ENCODE measurements at regions not wholly inside any gene's neighbourhood (a gene's known extent, or its start where the extent isn't known, plus 50 kb on each side); places are given as distances from the start of the nearest gene placed in this dataset.

DNA sequence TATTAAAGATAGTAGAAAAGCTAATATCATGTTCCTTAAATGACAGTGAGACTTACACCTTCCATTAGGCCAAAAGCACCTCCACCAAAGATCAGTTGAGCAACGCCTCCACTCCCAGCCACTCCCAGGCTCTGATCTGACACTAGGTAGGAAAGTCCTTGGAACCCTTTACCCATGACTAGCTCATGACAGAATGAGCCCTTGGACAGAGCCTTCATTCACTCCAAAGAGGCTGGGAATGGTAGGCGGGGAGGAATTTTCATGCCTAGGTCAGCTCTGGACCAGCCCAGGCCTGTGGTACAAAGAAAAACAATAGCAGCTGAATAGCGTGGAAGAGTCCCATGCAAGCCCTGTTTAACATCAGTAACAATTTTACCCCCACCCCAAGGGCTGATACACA lies 493.7 kb downstream of the NR2F1-AS1 start:
- no peaks in the 10 kb centered on the region for H3K27me3 ChIP-seq (replicated peaks in 1 of 4; ENCODE audit: control extremely low read depth in 1 of 4, control insufficient read depth in 3 of 4, insufficient read depth in 4 of 4, low read length in 3 of 4)
- no peak overlapping the region for H3K27ac Mint-ChIP-seq
- CTCF ChIA-PET: no interaction called here
- intact Hi-C loops (cut with micrococcal nuclease): no loop called here
- TF ChIP-seq EZH2 (IDR thresholded peaks at IDR 0.05; ENCODE audit: borderline replicate concordance, insufficient read depth, low read depth, low read length, poor library complexity, severe bottlenecking): no peak
- TF ChIP-seq, protein P1, sequence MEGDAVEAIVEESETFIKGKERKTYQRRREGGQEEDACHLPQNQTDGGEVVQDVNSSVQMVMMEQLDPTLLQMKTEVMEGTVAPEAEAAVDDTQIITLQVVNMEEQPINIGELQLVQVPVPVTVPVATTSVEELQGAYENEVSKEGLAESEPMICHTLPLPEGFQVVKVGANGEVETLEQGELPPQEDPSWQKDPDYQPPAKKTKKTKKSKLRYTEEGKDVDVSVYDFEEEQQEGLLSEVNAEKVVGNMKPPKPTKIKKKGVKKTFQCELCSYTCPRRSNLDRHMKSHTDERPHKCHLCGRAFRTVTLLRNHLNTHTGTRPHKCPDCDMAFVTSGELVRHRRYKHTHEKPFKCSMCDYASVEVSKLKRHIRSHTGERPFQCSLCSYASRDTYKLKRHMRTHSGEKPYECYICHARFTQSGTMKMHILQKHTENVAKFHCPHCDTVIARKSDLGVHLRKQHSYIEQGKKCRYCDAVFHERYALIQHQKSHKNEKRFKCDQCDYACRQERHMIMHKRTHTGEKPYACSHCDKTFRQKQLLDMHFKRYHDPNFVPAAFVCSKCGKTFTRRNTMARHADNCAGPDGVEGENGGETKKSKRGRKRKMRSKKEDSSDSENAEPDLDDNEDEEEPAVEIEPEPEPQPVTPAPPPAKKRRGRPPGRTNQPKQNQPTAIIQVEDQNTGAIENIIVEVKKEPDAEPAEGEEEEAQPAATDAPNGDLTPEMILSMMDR (IDR thresholded peaks at IDR 0.05): no peak
- H3K4me2 ChIP-seq (replicated peaks; ENCODE audit: low read depth, low read length, poor library complexity, severe bottlenecking): no peak overlapping the region
- H3K4me3 Mint-ChIP-seq: no peak overlapping the region
- WGBS (ENCODE audit: insufficient coverage): 90% methylated on average over 2 of the region's 3 CpGs
- no peaks in the 10 kb centered on the region for H3K36me3 ChIP-seq (replicated peaks in 1 of 2; ENCODE audit: control extremely low read depth in 1 of 2, control insufficient read depth in 1 of 2, extremely low read depth in 1 of 2, insufficient read depth in 2 of 2, low read length in 1 of 2)
- no peaks in the 10 kb centered on the region for H3K79me2 ChIP-seq (ENCODE audit: control insufficient read depth, insufficient read depth, low read length)
- H3K9me3 Mint-ChIP-seq (ENCODE audit: insufficient read depth): no peaks in the 10 kb centered on the region
- DNase-seq (no peak), ATAC-seq (ENCODE audit: low read depth) (no peak)
- no peaks in the 10 kb centered on the region for H4K20me1 ChIP-seq (ENCODE audit: control insufficient read depth, insufficient read depth, low read length, poor library complexity, severe bottlenecking)
- H3K27me3 Mint-ChIP-seq: no peaks in the 10 kb centered on the region
- no peaks in the 10 kb centered on the region for H3K4me1 ChIP-seq (ENCODE audit: control insufficient read depth in 2 of 2, insufficient read depth in 2 of 2, low read length in 2 of 2)
- no peaks in the 10 kb centered on the region for H3K9me3 ChIP-seq (ENCODE audit: control extremely low read depth in 1 of 3, control insufficient read depth in 2 of 3, insufficient read depth in 1 of 3, low read length in 2 of 3)
- H3K9ac ChIP-seq (ENCODE audit: low read length): no peak overlapping the region
- H3K27ac ChIP-seq (ENCODE audit: low read length in 2 of 2): no peak overlapping the region
- POLR2A ChIA-PET: no interaction called here
- no peaks in the 10 kb centered on the region for H3K4me1 Mint-ChIP-seq
- H3K4me3 ChIP-seq (ENCODE audit: control extremely low read depth in 1 of 5, extremely low read depth in 1 of 5, insufficient read depth in 1 of 5, low read depth in 2 of 5, low read length in 4 of 5): no peak overlapping the region
- H2AFZ ChIP-seq (ENCODE audit: insufficient read depth, low read depth, low read length, poor library complexity, severe bottlenecking): no peak overlapping the region

DNA sequence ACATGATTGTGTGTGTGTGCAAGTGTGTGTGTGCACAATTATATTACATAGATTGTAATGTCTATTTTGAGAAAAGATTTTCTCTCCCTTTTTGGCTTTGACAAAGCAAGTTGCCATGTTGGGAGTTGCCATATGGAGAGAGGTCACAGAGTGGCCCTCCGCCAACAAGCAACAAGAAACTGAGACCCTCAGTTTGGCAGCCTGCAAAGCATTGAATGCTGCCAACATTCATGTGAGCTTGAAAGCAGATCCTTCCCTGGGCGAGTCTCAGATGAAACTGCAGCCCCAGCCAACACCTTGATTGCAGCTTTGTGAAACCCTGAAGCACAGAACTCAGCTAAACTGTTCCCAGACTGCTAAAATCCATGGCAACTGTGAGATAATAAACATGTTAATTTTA lies 498.0 kb downstream of the NR2F1-AS1 start:
- Histone ChIP-seq H3K9ac (ENCODE audit: low read length) (no peak overlapping the region), H3K27me3 (replicated peaks in 1 of 4; ENCODE audit: control extremely low read depth in 1 of 4, control insufficient read depth in 3 of 4, insufficient read depth in 4 of 4, low read length in 3 of 4) (no peaks in the 10 kb centered on the region), H3K79me2 (ENCODE audit: control insufficient read depth, insufficient read depth, low read length) (no peaks in the 10 kb centered on the region), H2AFZ (ENCODE audit: insufficient read depth, low read depth, low read length, poor library complexity, severe bottlenecking) (no peak overlapping the region), H3K4me1 (ENCODE audit: control insufficient read depth in 2 of 2, insufficient read depth in 2 of 2, low read length in 2 of 2) (no peaks in the 10 kb centered on the region), H3K36me3 (replicated peaks in 1 of 2; ENCODE audit: control extremely low read depth in 1 of 2, control insufficient read depth in 1 of 2, extremely low read depth in 1 of 2, insufficient read depth in 2 of 2, low read length in 1 of 2) (no peaks in the 10 kb centered on the region), H3K4me2 (replicated peaks; ENCODE audit: low read depth, low read length, poor library complexity, severe bottlenecking) (no peak overlapping the region), H3K27ac (ENCODE audit: low read length in 2 of 2) (no peak overlapping the region), H4K20me1 (ENCODE audit: control insufficient read depth, insufficient read depth, low read length, poor library complexity, severe bottlenecking) (no peaks in the 10 kb centered on the region), H3K4me3 (ENCODE audit: control extremely low read depth in 1 of 5, extremely low read depth in 1 of 5, insufficient read depth in 1 of 5, low read depth in 2 of 5, low read length in 4 of 5) (no peak overlapping the region), H3K9me3 (ENCODE audit: control extremely low read depth in 1 of 3, control insufficient read depth in 2 of 3, insufficient read depth in 1 of 3, low read length in 2 of 3) (no peaks in the 10 kb centered on the region)
- TF ChIP-seq, protein P1 (IDR thresholded peaks at IDR 0.05): no peak
- no peak for TF ChIP-seq EZH2 (IDR thresholded peaks at IDR 0.05; ENCODE audit: borderline replicate concordance, insufficient read depth, low read depth, low read length, poor library complexity, severe bottlenecking)
- Mint-ChIP-seq H3K27me3 (no peaks in the 10 kb centered on the region), H3K4me3 (no peak overlapping the region), H3K4me1 (no peaks in the 10 kb centered on the region), H3K9me3 (ENCODE audit: insufficient read depth) (no peaks in the 10 kb centered on the region), H3K27ac (no peak overlapping the region)
- POLR2A ChIA-PET: no interaction called here
- intact Hi-C loops (cut with micrococcal nuclease): no loop called here
- ATAC-seq (ENCODE audit: low read depth) (no peak), DNase-seq (no peak)
- CTCF ChIA-PET: no interaction called here
- 53% methylated on average over 2 of the region's 2 CpGs for WGBS (ENCODE audit: insufficient coverage)

Measured in B cell (primary cell).